Colonic mucosa (tissue), 4 donors: ENCODE measurements at regions not wholly inside any gene's neighbourhood (a gene's known extent, or its start where the extent isn't known, plus 50 kb on each side); places are given as distances from the start of the nearest gene placed in this dataset.

Source experiments
- DNase-seq: peaks from one replicate; pipeline ENCODE4 v3.0.0-alpha.2; 2020
- H3K27ac ChIP-seq: fragments of 200-600 bp; one replicate; pipeline ENCODE4 v1.8.0; 2021
- H3K27me3 ChIP-seq: fragments of 200-600 bp; one replicate; pipeline ENCODE4 v1.8.0; 2021
- H3K36me3 ChIP-seq: fragments of 200-600 bp; one replicate; pipeline ENCODE4 v1.8.0; 2021
- H3K4me1 ChIP-seq: fragments of 200-600 bp; one replicate; pipeline ENCODE4 v1.8.0; 2021; ENCODE audit warnings: mild to moderate bottlenecking
- H3K4me3 ChIP-seq: fragments of 200-600 bp; one replicate; pipeline ENCODE4 v1.8.0; 2021
- H3K9ac ChIP-seq, 2 donors: one replicate each; pipeline ENCODE4 v1.7.0; 2013; ENCODE audit warnings: control low read depth in 2 of 2, low read depth in 2 of 2, low read length in 2 of 2
- H3K9me3 ChIP-seq: fragments of 200-600 bp; one replicate; pipeline ENCODE4 v1.8.0; 2021
- CTCF ChIP-seq: fragments of 200-600 bp; IDR thresholded peaks from one replicate; pipeline ENCODE4 v1.8.0; 2022; ENCODE audit warnings: antibody characterized with exemption, mild to moderate bottlenecking
- intact Hi-C: fragments of 100-400 bp; cut with DNase I; formaldehyde crosslinking; loops from one replicate; pipeline ENCODE4 v1.14.1; 2022
- donor health status: healthy.
- donor health status: DM: no; HTN: no; CAD: no.
- donor health status: DM: no; HTN: no; CAD: no.

- Histone ChIP-seq H3K36me3 (no peaks in the 10 kb centered on the region), H3K4me3 (no peak overlapping the region), H3K9me3 (no peaks in the 10 kb centered on the region), H3K9ac (no peak overlapping the region), H3K27me3 (no peaks in the 10 kb centered on the region), H3K4me1 (no peaks in the 10 kb centered on the region), H3K27ac (no peak overlapping the region)
- intact Hi-C loops = no loop called here
- peak; percentile 11 for DNase-seq
- no peak for TF ChIP-seq CTCF
Measured at GRCh38 chr15:100727291-100727851, 125.0 kb downstream of the ASB7 start.

- no peak for DNase-seq
- H3K27me3 ChIP-seq = no peaks in the 10 kb centered on the region
- H3K27ac ChIP-seq = no peak overlapping the region
- no peak for TF ChIP-seq CTCF
- H3K4me1 ChIP-seq = no peaks in the 10 kb centered on the region
- no peak overlapping the region for H3K9ac ChIP-seq
- intact Hi-C loops = no loop called here
- no peaks in the 10 kb centered on the region for H3K9me3 ChIP-seq
- no peak overlapping the region for H3K4me3 ChIP-seq
- no peaks in the 10 kb centered on the region for H3K36me3 ChIP-seq
Measured at GRCh38 chr15:100728371-100729201, 126.2 kb downstream of the ASB7 start.

- no peak for TF ChIP-seq CTCF
- Histone ChIP-seq H3K27me3 (no peaks in the 10 kb centered on the region), H3K4me3 (no peak overlapping the region), H3K36me3 (no peaks in the 10 kb centered on the region), H3K9me3 (no peaks in the 10 kb centered on the region), H3K4me1 (no peaks in the 10 kb centered on the region), H3K9ac (no peak overlapping the region), H3K27ac (no peak overlapping the region)
- intact Hi-C loops = no loop called here
- no peak for DNase-seq
Measured at GRCh38 chr15:100729461-100729860, 127.1 kb downstream of the ASB7 start.

GRCh38 chr15:100730129-100730528 is 127.7 kb downstream of the ASB7 start:
- Histone ChIP-seq H3K9ac (no peak overlapping the region), H3K27me3 (no peaks in the 10 kb centered on the region), H3K4me3 (no peak overlapping the region), H3K9me3 (no peaks in the 10 kb centered on the region), H3K36me3 (no peaks in the 10 kb centered on the region), H3K4me1 (no peaks in the 10 kb centered on the region), H3K27ac (no peak overlapping the region)
- intact Hi-C loops = no loop called here
- no peak for TF ChIP-seq CTCF
- DNase-seq = no peak

- intact Hi-C loops = no loop called here
- no peak for DNase-seq
- H3K4me1 ChIP-seq = no peaks in the 10 kb centered on the region
- no peak overlapping the region for H3K4me3 ChIP-seq
- no peaks in the 10 kb centered on the region for H3K36me3 ChIP-seq
- H3K27ac ChIP-seq = no peak overlapping the region
- H3K27me3 ChIP-seq = no peaks in the 10 kb centered on the region
- no peak overlapping the region for H3K9ac ChIP-seq
- no peaks in the 10 kb centered on the region for H3K9me3 ChIP-seq
- TF ChIP-seq CTCF = no peak
Measured at GRCh38 chr15:100730655-100731266, 128.4 kb downstream of the ASB7 start.
